GM12878 (cell line): ENCODE measurements at regions not wholly inside any gene's neighbourhood (a gene's known extent, or its start where the extent isn't known, plus 50 kb on each side); places are given as distances from the start of the nearest gene placed in this dataset.

ENCODE experiments used
- ATF2 ChIP-seq: IDR thresholded peaks from 2 replicates; pipeline ENCODE4 v1.6.1; 2012; ENCODE audit warnings: low read length, inconsistent platforms
- BCLAF1 ChIP-seq: fragments of 450-650 bp; IDR thresholded peaks from 2 replicates; pipeline ENCODE4 v1.6.1; 2017; ENCODE audit warnings: antibody characterized with exemption, mild to moderate bottlenecking, moderate library complexity
- EED ChIP-seq: sonication (generic); IDR thresholded peaks from 2 replicates; pipeline ENCODE4 v1.6.1; 2016; ENCODE audit warnings: antibody characterized with exemption, low read depth
- ELK1 ChIP-seq: IDR thresholded peaks from 2 replicates; pipeline ENCODE4 v1.6.1; 2012; ENCODE audit warnings: low read depth, low read length, improper control_type of control experiment
- NR2C1 ChIP-seq: fragments of 450-650 bp; IDR thresholded peaks from 2 replicates; pipeline ENCODE4 v1.6.1; 2017; ENCODE audit warnings: antibody characterized with exemption, mild to moderate bottlenecking, moderate library complexity
- PRDM15 ChIP-seq: fragments of 450-650 bp; formaldehyde crosslinking; IDR thresholded peaks from 2 replicates; pipeline ENCODE4 v1.4.0; 2020; ENCODE audit warnings: mild to moderate bottlenecking, moderate library complexity
- RCOR1 ChIP-seq: conservative IDR thresholded peaks from 2 replicates; pipeline ENCODE4 v1.6.1; 2012; ENCODE audit warnings: low read depth, low read length, improper control_type of control experiment
- RELA ChIP-seq: fragments of 450-650 bp; IDR thresholded peaks from 2 replicates; pipeline ENCODE4 v1.8.0; 2014; ENCODE audit warnings: borderline replicate concordance; ENCODE audit not compliant: partially characterized antibody
- ZNF687 ChIP-seq: fragments of 450-650 bp; IDR thresholded peaks from 2 replicates; pipeline ENCODE4 v1.6.1; 2017; ENCODE audit warnings: mild to moderate bottlenecking, moderate library complexity
- TF ChIP-seq, protein P1 (sequence below): IDR thresholded peaks from 2 replicates; pipeline ENCODE4 v1.6.1; 2011; ENCODE audit warnings: low read depth, mild to moderate bottlenecking, low read length, moderate library complexity, borderline replicate concordance; ENCODE audit errors: extremely low read depth
- TF ChIP-seq, protein P2 (sequence below): fragments of 450-650 bp; IDR thresholded peaks from 2 replicates; pipeline ENCODE4 v1.6.1; 2018; ENCODE audit warnings: mild to moderate bottlenecking, low read depth, moderate library complexity; ENCODE audit not compliant: partially characterized antibody

DNA sequence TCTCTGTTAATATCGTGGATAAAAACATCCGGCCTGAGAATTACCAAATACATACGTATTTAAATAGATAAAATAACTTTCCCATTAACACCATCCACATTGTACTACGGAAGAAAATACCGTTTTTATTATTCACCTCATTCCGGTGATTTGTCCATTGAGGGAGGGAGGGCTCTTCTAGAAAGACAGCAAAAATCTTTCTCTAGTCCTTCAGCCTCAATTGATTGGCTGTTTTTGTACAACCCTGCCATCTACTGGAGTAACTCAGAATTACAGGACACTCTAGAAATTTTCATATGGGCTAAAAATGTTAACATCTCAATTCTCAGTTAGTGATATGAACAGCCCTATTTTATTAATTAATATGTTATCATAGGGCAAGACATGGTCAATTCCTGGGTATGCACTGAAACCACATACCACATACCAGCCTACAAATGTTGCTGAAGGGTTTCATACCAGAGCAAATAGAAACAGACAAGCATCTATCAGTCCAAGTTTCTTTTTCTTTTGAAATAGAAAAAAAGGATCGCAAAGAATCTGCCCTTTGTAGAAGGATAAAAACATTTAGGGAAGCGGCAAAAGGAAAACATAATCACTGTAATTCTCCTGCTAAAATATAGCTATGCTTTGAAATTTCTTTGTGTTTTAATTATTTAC, 55.8 kb upstream of the CDCA7L start (continued):
- TF ChIP-seq ZNF687, result no peak
- TF ChIP-seq PRDM15 (CRISPR knock-in tag), result no peak
- no peak for TF ChIP-seq BCLAF1
- TF ChIP-seq EED, result no peak
- TF ChIP-seq NR2C1, result no peak
- TF ChIP-seq, protein P1, sequence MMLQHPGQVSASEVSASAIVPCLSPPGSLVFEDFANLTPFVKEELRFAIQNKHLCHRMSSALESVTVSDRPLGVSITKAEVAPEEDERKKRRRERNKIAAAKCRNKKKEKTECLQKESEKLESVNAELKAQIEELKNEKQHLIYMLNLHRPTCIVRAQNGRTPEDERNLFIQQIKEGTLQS, result no peak
- TF ChIP-seq RCOR1, result no peak
- TF ChIP-seq RELA, result no peak
- no peak for TF ChIP-seq ELK1
- TF ChIP-seq, protein P2, sequence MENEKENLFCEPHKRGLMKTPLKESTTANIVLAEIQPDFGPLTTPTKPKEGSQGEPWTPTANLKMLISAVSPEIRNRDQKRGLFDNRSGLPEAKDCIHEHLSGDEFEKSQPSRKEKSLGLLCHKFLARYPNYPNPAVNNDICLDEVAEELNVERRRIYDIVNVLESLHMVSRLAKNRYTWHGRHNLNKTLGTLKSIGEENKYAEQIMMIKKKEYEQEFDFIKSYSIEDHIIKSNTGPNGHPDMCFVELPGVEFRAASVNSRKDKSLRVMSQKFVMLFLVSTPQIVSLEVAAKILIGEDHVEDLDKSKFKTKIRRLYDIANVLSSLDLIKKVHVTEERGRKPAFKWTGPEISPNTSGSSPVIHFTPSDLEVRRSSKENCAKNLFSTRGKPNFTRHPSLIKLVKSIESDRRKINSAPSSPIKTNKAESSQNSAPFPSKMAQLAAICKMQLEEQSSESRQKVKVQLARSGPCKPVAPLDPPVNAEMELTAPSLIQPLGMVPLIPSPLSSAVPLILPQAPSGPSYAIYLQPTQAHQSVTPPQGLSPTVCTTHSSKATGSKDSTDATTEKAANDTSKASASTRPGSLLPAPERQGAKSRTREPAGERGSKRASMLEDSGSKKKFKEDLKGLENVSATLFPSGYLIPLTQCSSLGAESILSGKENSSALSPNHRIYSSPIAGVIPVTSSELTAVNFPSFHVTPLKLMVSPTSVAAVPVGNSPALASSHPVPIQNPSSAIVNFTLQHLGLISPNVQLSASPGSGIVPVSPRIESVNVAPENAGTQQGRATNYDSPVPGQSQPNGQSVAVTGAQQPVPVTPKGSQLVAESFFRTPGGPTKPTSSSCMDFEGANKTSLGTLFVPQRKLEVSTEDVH, result no peak
- no peak for TF ChIP-seq ATF2
